GM12873 (cell line): ENCODE measurements at regions not wholly inside any gene's neighbourhood (a gene's known extent, or its start where the extent isn't known, plus 50 kb on each side); places are given as distances from the start of the nearest gene placed in this dataset.

ENCODE experiments used
- CTCF ChIP-seq: IDR thresholded peaks from 2 replicates; pipeline ENCODE4 v1.5.1; 2012; ENCODE audit warnings: low read depth, mild to moderate bottlenecking, moderate library complexity, low read length, control low read depth; ENCODE audit not compliant: insufficient read depth; ENCODE audit errors: missing control alignments

DNA sequence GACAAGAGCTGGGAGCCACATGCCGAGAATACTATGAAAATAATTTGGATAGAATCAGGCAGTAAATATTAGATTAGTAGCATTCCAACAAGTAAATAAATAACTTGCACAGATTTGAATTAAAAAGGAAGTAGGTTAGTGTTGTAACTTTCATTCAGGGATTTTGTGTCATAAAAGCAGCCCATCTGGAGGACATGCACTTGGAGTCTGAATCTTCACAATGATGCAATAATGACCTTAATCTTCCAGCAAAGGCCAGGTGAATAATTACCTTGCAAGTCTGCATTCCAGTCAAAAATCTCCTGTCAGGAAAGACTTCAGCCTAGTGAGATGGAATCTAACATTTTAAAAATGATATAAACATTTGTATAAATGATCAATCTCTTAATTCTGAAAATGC is 518.1 kb downstream of the KCNJ2 start:
- TF ChIP-seq CTCF = no peak

GRCh38 chr17:70691150-70691549 is 521.8 kb downstream of the KCNJ2 start:
- TF ChIP-seq CTCF = no peak

- TF ChIP-seq CTCF = no peak
These were observed 530.1 kb downstream of the KCNJ2 start for GRCh38 chr17:70699408-70699807.

DNA sequence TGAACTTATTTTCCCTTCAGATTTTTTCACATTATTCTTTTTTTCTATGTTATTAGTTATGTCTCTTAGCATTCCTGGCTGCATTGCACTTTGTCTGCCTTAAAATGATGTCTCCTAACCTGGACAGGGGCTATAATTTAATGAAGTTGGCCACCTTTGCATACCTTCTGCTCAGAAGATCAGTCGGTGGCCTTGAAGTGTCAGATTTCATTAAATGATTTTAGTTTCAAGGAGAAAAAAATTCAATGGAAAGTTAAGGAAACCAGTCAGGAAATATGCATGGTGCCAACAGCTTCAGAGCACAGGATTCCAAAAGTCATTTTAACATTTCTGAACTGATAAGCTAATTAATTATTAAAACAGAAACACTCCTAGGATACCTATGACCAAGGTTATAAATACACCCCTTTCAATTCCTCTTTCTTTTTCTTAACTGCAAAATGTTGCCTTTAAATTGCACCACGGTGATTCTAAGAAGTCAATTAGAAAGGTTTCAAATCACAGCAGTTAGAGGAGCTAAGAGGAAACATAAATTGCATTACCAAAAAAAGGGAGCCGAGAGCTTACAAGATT is 533.4 kb downstream of the KCNJ2 start:
- no peak for TF ChIP-seq CTCF

DNA sequence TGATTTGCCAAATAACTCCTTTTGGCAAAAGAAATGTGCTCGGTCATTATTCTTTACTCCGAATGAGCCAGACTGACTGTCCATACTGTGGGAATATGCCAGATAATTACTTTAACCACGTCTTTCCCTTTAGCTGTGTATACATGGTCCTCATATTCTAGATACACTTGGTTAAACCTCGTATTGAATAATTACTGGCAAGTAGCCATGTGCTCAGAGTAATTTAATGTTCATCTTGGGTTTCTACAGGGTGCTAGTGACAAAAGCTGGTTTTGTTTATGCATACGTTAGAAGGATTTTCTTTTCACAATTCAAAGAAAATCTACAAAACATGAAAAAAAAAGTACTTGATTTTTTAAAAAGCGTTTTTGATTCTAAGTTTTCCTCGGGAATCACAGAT is 540.3 kb downstream of the KCNJ2 start:
- no peak for TF ChIP-seq CTCF

- no peak for TF ChIP-seq CTCF
These were observed 544.4 kb downstream of the KCNJ2 start for GRCh38 chr17:70713694-70714093.

DNA sequence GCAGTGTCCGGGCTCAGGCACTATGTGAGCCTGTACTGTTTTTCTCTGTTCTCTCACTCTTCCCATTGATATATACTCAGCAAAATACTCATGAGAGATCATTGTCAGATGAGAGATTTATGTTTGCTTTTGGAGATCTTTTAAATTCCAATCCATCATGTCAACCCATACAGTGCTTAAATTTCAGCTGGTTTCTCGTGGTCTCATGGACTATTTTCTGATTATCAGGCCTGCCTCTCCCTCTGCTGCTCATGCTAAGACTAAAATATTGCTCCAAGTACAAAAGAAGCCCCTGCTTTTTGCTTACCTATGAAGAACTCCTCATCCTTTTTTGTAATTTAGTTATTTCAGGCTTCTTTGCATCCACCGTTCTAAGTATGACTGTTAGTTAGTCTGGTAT is 547.2 kb downstream of the KCNJ2 start:
- TF ChIP-seq CTCF = no peak
